ENCODE measurements at regions not wholly inside any gene's neighbourhood (a gene's known extent, or its start where the extent isn't known, plus 50 kb on each side); places are given as distances from the start of the nearest gene placed in this dataset.

DNA sequence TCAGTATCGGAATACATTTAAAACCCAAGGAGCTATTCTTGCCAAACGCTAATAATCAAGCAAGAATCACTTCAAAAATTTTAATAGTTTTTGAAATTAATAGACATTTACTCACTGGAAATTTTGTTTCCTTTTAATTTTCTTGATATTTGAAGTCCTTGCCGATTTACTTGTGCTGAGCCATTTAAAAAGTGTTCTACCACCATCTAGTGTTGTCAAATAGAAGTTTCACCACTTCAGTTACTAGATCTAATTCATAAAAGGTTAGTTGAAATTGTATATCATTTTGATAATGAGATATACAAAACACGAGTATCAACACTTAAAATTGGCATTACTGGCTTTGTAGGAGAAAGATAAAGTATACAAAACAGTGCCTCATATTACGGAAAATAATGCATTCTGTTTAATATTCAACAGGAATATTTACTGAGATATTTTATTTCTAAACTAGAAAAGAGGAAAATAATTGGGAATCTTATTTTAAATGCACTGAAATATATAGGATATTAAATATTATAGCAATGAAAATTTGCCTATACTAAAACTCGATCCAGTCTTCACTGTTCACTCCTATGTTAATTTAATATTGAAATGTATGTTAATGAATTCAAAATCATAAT is 664.8 kb upstream of the SEMA3D start:
- TF ChIP-seq, protein P1, sequence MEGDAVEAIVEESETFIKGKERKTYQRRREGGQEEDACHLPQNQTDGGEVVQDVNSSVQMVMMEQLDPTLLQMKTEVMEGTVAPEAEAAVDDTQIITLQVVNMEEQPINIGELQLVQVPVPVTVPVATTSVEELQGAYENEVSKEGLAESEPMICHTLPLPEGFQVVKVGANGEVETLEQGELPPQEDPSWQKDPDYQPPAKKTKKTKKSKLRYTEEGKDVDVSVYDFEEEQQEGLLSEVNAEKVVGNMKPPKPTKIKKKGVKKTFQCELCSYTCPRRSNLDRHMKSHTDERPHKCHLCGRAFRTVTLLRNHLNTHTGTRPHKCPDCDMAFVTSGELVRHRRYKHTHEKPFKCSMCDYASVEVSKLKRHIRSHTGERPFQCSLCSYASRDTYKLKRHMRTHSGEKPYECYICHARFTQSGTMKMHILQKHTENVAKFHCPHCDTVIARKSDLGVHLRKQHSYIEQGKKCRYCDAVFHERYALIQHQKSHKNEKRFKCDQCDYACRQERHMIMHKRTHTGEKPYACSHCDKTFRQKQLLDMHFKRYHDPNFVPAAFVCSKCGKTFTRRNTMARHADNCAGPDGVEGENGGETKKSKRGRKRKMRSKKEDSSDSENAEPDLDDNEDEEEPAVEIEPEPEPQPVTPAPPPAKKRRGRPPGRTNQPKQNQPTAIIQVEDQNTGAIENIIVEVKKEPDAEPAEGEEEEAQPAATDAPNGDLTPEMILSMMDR (IDR thresholded peaks at IDR 0.05): peak in 1 of 3 experiments; percentile 28
- TF ChIP-seq POLR2A (IDR thresholded peaks at IDR 0.05): no peak
